Neural cell (in vitro differentiated cells): ENCODE measurements at regions not wholly inside any gene's neighbourhood (a gene's known extent, or its start where the extent isn't known, plus 50 kb on each side); places are given as distances from the start of the nearest gene placed in this dataset.

Experiments used
- EP300 ChIP-seq: fragments of 450-650 bp; conservative IDR thresholded peaks from 2 replicates; pipeline ENCODE4 v1.6.1; 2014; ENCODE audit warnings: antibody characterized with exemption, mild to moderate bottlenecking, moderate library complexity; ENCODE audit not compliant: poor library complexity, severe bottlenecking
- EZH2 ChIP-seq: fragments of 200-600, 300-800 bp; shearing (Covaris generic), sonication (generic); IDR thresholded peaks from 2 replicates; pipeline ENCODE4 v1.6.1; 2014; ENCODE audit warnings: antibody characterized with exemption, low read length, borderline replicate concordance, mild to moderate bottlenecking; ENCODE audit not compliant: insufficient read depth, poor library complexity, severe bottlenecking
- MXI1 ChIP-seq: fragments of 450-650 bp; conservative IDR thresholded peaks from 2 replicates; pipeline ENCODE4 v1.6.1; 2014; ENCODE audit warnings: antibody characterized with exemption, mild to moderate bottlenecking; ENCODE audit not compliant: poor library complexity, severe bottlenecking
- POLR2AphosphoS5 ChIP-seq: IDR thresholded peaks from 2 replicates; pipeline ENCODE4 v1.6.1; 2012
- RAD21 ChIP-seq: fragments of 450-650 bp; conservative IDR thresholded peaks from 2 replicates; pipeline ENCODE4 v1.6.1; 2014; ENCODE audit warnings: antibody characterized with exemption, mild to moderate bottlenecking, moderate library complexity
- TAF1 ChIP-seq: IDR thresholded peaks from 2 replicates; pipeline ENCODE4 v1.6.1; 2012; ENCODE audit warnings: low read depth
- TF ChIP-seq, protein P1 (sequence below): fragments of 450-650 bp; IDR thresholded peaks from 2 replicates; pipeline ENCODE4 v1.5.1; 2014; ENCODE audit warnings: antibody characterized with exemption, mild to moderate bottlenecking, moderate library complexity; ENCODE audit not compliant: poor library complexity, severe bottlenecking

DNA sequence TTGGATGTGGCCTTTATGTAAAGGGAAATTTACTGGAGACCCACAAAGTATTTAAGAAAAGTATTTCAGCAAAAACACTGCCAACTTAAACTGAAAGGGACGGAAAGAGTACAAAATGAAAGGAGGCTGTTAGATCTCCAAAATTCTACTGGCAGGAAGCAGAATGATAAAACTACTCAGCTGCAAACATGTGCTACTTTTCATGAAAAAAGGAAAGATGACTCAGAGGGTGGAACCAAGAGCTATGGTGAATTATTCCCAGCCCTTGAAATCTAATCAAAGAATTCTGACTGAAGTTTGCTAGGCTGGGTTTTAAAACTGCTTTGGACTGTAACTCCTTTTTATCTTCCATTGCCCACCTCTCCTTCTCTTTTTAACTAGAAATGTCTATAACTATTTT lies 58.6 kb upstream of the ZBED3 start:
- TF ChIP-seq, protein P1, sequence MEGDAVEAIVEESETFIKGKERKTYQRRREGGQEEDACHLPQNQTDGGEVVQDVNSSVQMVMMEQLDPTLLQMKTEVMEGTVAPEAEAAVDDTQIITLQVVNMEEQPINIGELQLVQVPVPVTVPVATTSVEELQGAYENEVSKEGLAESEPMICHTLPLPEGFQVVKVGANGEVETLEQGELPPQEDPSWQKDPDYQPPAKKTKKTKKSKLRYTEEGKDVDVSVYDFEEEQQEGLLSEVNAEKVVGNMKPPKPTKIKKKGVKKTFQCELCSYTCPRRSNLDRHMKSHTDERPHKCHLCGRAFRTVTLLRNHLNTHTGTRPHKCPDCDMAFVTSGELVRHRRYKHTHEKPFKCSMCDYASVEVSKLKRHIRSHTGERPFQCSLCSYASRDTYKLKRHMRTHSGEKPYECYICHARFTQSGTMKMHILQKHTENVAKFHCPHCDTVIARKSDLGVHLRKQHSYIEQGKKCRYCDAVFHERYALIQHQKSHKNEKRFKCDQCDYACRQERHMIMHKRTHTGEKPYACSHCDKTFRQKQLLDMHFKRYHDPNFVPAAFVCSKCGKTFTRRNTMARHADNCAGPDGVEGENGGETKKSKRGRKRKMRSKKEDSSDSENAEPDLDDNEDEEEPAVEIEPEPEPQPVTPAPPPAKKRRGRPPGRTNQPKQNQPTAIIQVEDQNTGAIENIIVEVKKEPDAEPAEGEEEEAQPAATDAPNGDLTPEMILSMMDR = no peak
- TF ChIP-seq EP300 (no peak), POLR2AphosphoS5 (no peak), RAD21 (no peak), EZH2 (no peak), MXI1 (no peak), TAF1 (no peak)
